PC-3 (cell line): ENCODE measurements at regions not wholly inside any gene's neighbourhood (a gene's known extent, or its start where the extent isn't known, plus 50 kb on each side); places are given as distances from the start of the nearest gene placed in this dataset.

Source experiments
- EZH2 ChIP-seq: fragments of 300-600 bp; sonication (generic); IDR thresholded peaks from one replicate; pipeline ENCODE4 v1.6.1; 2017; ENCODE audit warnings: antibody characterized with exemption, mild to moderate bottlenecking, low read length; ENCODE audit not compliant: unreplicated experiment
- TF ChIP-seq, protein P1 (sequence below): fragments of 300-600 bp; sonication (generic); conservative IDR thresholded peaks from 2 replicates; pipeline ENCODE4 v1.5.1; 2017; ENCODE audit warnings: antibody characterized with exemption, low read depth, mild to moderate bottlenecking, low read length

DNA sequence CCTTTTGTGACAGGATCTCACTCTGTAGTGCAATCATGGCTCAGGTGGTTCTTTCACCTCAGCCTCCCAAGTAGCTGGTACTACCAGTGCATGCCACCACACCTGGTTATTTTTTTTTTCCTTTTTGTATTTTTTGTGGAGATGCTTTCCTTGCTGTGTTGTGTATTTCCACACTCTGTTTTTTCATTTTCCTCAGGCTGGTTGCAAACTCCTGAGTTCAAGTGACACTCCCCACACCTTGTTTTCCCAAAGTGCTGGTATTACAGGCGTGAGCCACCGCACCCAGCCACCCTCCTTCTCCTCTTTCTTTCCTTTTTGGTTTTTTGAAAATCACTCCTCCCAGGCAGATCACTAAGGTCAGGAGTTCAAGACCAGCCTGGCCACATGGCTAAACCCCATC is 65.0 kb downstream of the MYCN start:
- TF ChIP-seq, protein P1, sequence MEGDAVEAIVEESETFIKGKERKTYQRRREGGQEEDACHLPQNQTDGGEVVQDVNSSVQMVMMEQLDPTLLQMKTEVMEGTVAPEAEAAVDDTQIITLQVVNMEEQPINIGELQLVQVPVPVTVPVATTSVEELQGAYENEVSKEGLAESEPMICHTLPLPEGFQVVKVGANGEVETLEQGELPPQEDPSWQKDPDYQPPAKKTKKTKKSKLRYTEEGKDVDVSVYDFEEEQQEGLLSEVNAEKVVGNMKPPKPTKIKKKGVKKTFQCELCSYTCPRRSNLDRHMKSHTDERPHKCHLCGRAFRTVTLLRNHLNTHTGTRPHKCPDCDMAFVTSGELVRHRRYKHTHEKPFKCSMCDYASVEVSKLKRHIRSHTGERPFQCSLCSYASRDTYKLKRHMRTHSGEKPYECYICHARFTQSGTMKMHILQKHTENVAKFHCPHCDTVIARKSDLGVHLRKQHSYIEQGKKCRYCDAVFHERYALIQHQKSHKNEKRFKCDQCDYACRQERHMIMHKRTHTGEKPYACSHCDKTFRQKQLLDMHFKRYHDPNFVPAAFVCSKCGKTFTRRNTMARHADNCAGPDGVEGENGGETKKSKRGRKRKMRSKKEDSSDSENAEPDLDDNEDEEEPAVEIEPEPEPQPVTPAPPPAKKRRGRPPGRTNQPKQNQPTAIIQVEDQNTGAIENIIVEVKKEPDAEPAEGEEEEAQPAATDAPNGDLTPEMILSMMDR: no peak
- no peak for TF ChIP-seq EZH2
